ENCODE measurements at regions not wholly inside any gene's neighbourhood (a gene's known extent, or its start where the extent isn't known, plus 50 kb on each side); places are given as distances from the start of the nearest gene placed in this dataset.

GRCh38 chr1:217181176-217181746, 449.6 kb downstream of the GPATCH2 start:
- Histone ChIP-seq H3K9me3 (ENCODE audit: control insufficient read depth, insufficient read depth, low read length) (no peaks in the 10 kb centered on the region), H2BK5ac (ENCODE audit: low read depth, low read length, poor library complexity, severe bottlenecking) (no peak overlapping the region), H4K91ac (ENCODE audit: insufficient read depth, low read depth, low read length) (no peak overlapping the region), H3K79me1 (ENCODE audit: low read depth in 1 of 2, low read length in 2 of 2) (no peaks in the 10 kb centered on the region), H3K23ac (ENCODE audit: low read depth, low read length) (no peak overlapping the region), H2BK20ac (ENCODE audit: low read depth, low read length) (no peak overlapping the region), H4K20me1 (ENCODE audit: insufficient read depth, low read length) (no peaks in the 10 kb centered on the region), H3K4me2 (ENCODE audit: low read depth, low read length) (no peak overlapping the region), H3K18ac (ENCODE audit: low read depth, low read length) (no peak overlapping the region), H4K5ac (ENCODE audit: low read depth, low read length) (no peak overlapping the region), H2BK120ac (ENCODE audit: low read depth, low read length) (no peak overlapping the region), H3K4me1 (ENCODE audit: control insufficient read depth, insufficient read depth, low read length) (no peaks in the 10 kb centered on the region), H2AFZ (replicated peaks; ENCODE audit: low read length, poor library complexity) (no peak overlapping the region), H3K56ac (ENCODE audit: extremely low read depth, insufficient read depth, low read length) (no peak overlapping the region), H3K9me1 (ENCODE audit: insufficient read depth, low read length) (no peaks in the 10 kb centered on the region), H2AK5ac (ENCODE audit: low read depth, low read length) (no peak overlapping the region), H2BK15ac (ENCODE audit: low read depth, low read length) (no peak overlapping the region), H3K36me3 (ENCODE audit: control insufficient read depth, insufficient read depth, low read length) (no peaks in the 10 kb centered on the region), H3K27me3 (ENCODE audit: control insufficient read depth, insufficient read depth, low read length) (no peaks in the 10 kb centered on the region), H3K4me3 (ENCODE audit: insufficient read depth, low read depth, low read length) (no peak overlapping the region), H3K27ac (ENCODE audit: insufficient read depth, low read length) (no peak overlapping the region), H2AK9ac (replicated peaks; ENCODE audit: low read depth, low read length, poor library complexity) (no peak overlapping the region), H3K9ac (ENCODE audit: low read depth, low read length) (no peak overlapping the region), H3K14ac (replicated peaks; ENCODE audit: low read depth, low read length) (no peak overlapping the region), H4K8ac (ENCODE audit: low read depth in 2 of 2, low read length in 2 of 2) (no peak overlapping the region), H3K4ac (ENCODE audit: low read depth, low read length) (no peak overlapping the region)
- no peak for ATAC-seq (ENCODE audit: low read depth)
- BruUV-seq (replicated peaks): no TSS peak
- in situ Hi-C loops (cut with MboI; ENCODE audit: low sequenced_read_pairs): no loop called here
- intact Hi-C loops (cut with micrococcal nuclease): no loop called here
- ChIA-PET CTCF (no interaction called here), POLR2A (ENCODE audit: unreplicated experiment) (no interaction called here)
- no peak for TF ChIP-seq CHD1 (IDR thresholded peaks at IDR 0.05; ENCODE audit: low read depth, low read length)
- no peak for TF ChIP-seq FOS (IDR thresholded peaks at IDR 0.05; ENCODE audit: low read depth, low read length)
- no peak for TF ChIP-seq MAZ (IDR thresholded peaks at IDR 0.05; ENCODE audit: borderline replicate concordance, low read depth, low read length)
- no peak for TF ChIP-seq RCOR1 (IDR thresholded peaks at IDR 0.05; ENCODE audit: insufficient replicate concordance, low read length)
- no peak for TF ChIP-seq ELK1 (IDR thresholded peaks at IDR 0.05; ENCODE audit: borderline replicate concordance, low read depth, low read length)
- no peak for TF ChIP-seq RAD21 (IDR thresholded peaks at IDR 0.05; ENCODE audit: low read length)
- no peak for TF ChIP-seq NFE2L2 (IDR thresholded peaks at IDR 0.05; ENCODE audit: low read depth, low read length)
- no peak for TF ChIP-seq USF2 (IDR thresholded peaks at IDR 0.05; ENCODE audit: low read depth, low read length)
- TF ChIP-seq CTCF (conservative IDR thresholded peaks at IDR 0.05; ENCODE audit: low read depth, low read length): no peak
- TF ChIP-seq MXI1 (IDR thresholded peaks at IDR 0.05; ENCODE audit: borderline replicate concordance, low read depth, low read length): no peak
- TF ChIP-seq SMC3 (IDR thresholded peaks at IDR 0.05; ENCODE audit: low read depth, low read length): no peak
- no peak for TF ChIP-seq BHLHE40 (IDR thresholded peaks at IDR 0.05; ENCODE audit: low read depth, low read length)
- no peak for TF ChIP-seq RFX5 (IDR thresholded peaks at IDR 0.05; ENCODE audit: low read depth, low read length)
- no peak for TF ChIP-seq CEBPB (IDR thresholded peaks at IDR 0.05; ENCODE audit: low read depth, low read length)
- no peak for TF ChIP-seq POLR2A (IDR thresholded peaks at IDR 0.05; ENCODE audit: low read depth, low read length)
- no peak for TF ChIP-seq MAFK (IDR thresholded peaks at IDR 0.05; ENCODE audit: low read depth, low read length)
- DNase-seq: no peak
- no CpG with 5 or more reads among the region's 3 CpGs for WGBS, 2 experiments (ENCODE audit: extremely low coverage in 2 of 2, insufficient read length in 1 of 2)
- dilution Hi-C loops (cut with HindIII; ENCODE audit: low sequenced_read_pairs, unreplicated experiment): no loop called here

Data from IMR-90 (cell line).